HG03159 (cell line): ENCODE measurements at regions not wholly inside any gene's neighbourhood (a gene's known extent, or its start where the extent isn't known, plus 50 kb on each side); places are given as distances from the start of the nearest gene placed in this dataset.

ENCODE experiments used
- ATAC-seq: cut with Tn5 transposase; IDR thresholded peaks from one replicate; pipeline ENCODE4 v1.9.1; 2021; ENCODE audit warnings: mild to moderate bottlenecking, moderate library complexity; ENCODE audit not compliant: unreplicated experiment

- ATAC-seq: no peak
These were observed 170.2 kb upstream of the ZMIZ1 start for GRCh38 chr10:78898341-78899097.

GRCh38 chr10:78899098-78899754 is 169.5 kb upstream of the ZMIZ1 start:
- no peak for ATAC-seq

GRCh38 chr10:78899996-78900714 is 168.6 kb upstream of the ZMIZ1 start:
- ATAC-seq: no peak

GRCh38 chr10:78900715-78901430 is 167.9 kb upstream of the ZMIZ1 start:
- no peak for ATAC-seq

GRCh38 chr10:78901694-78902093 is 167.1 kb upstream of the ZMIZ1 start:
- no peak for ATAC-seq

- ATAC-seq: no peak
These were observed 166.0 kb upstream of the ZMIZ1 start for GRCh38 chr10:78902815-78903214.

GRCh38 chr10:78903341-78903940 is 165.3 kb upstream of the ZMIZ1 start:
- no peak for ATAC-seq

- no peak for ATAC-seq
These were observed 164.6 kb upstream of the ZMIZ1 start for GRCh38 chr10:78904196-78904595.

- no peak for ATAC-seq
These were observed 163.5 kb upstream of the ZMIZ1 start for GRCh38 chr10:78905015-78905956.

GRCh38 chr10:78905957-78906308 is 162.8 kb upstream of the ZMIZ1 start:
- no peak for ATAC-seq

GRCh38 chr10:78906734-78907390 is 161.9 kb upstream of the ZMIZ1 start:
- ATAC-seq: no peak

- no peak for ATAC-seq
These were observed 161.1 kb upstream of the ZMIZ1 start for GRCh38 chr10:78907551-78908211.

- no peak for ATAC-seq
These were observed 159.5 kb upstream of the ZMIZ1 start for GRCh38 chr10:78909221-78909620.

- ATAC-seq: no peak
These were observed 158.7 kb upstream of the ZMIZ1 start for GRCh38 chr10:78910021-78910420.

GRCh38 chr10:78910476-78910875 is 158.3 kb upstream of the ZMIZ1 start:
- ATAC-seq: no peak

- ATAC-seq: no peak
These were observed 157.9 kb upstream of the ZMIZ1 start for GRCh38 chr10:78910886-78911285.

- no peak for ATAC-seq
These were observed 157.0 kb upstream of the ZMIZ1 start for GRCh38 chr10:78911533-78912340.
